ENCODE measurements at regions not wholly inside any gene's neighbourhood (a gene's known extent, or its start where the extent isn't known, plus 50 kb on each side); places are given as distances from the start of the nearest gene placed in this dataset.

GRCh38 chr17:13352747-13353415 is 248.8 kb downstream of the HS3ST3A1 start:
- no peak for DNase-seq

GRCh38 chr17:13351046-13351445 is 250.7 kb downstream of the HS3ST3A1 start:
- no peak for DNase-seq

DNA sequence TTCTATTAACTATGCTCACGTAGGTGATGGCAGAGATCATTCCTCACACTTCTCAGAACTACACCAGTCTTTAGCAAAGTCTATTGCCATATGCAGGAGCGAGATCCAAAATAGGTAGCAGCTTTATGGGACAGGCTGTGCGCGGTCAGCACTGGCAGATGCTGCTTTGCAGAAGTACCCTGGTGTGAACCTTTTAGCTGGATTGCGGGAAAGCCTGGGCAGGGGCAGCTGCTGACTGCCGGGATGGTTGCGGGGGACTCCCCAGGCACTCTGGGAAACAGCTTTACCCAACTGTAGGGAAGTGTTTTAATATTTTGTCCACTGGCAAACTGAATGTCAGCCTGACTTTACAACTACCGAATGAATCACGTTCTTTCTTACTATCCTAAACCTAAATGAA is 251.3 kb downstream of the HS3ST3A1 start:
- no peak for DNase-seq

DNA sequence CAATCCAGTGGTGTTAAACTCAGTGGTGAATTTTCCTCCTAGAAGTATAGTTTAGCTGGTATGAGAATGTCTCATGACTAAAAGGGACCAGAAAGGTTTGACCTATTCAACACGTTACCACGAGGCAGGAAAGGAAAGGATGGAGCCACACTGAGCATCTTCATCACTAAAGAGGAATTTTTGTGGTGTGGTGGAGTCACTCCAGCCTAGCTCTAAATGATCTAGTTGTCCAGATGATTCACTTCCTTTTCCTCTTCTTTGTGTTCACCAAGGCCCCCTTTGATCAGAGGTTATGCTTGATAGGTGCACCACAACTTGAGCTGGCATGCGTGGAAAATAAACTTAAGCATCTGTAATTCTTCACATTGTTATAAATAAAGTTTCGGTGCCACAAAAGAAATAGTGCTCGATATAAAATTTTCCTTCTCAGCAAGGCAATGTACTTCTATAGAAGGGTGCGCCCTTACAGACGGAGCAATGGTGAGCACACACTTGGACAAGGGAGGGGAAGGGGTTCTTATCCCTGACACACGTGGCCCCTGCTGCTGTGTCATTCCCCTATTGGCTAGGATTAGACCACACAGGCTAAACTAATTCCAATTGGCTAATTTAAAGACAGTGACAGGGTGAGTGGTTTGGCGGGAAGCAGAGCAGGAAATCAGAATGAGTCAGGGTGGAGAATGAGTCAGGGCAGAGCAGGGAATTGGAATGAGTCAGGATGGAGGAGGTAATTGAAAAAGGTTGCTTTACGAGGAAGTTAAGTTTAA is 254.6 kb downstream of the HS3ST3A1 start:
- DNase-seq = peak; percentile 77

DNA sequence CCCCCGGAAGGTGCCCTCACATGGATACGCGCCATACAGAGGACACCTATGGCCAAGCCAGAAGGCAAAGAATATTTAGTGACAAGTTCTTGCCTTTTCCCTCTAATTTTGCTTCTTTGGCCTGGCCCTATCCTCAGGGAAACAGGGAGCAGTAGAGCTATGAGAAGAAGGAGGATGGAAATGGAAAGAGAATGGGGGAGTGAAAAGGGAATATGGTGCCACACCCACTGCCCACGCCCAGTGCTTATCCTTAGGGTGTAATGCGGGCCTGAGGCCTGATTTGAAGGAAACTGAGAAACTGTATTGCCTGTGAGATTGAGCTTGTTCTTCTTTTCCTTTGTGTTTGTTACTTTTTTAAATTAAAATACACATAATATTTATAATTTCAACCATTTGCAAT is 255.1 kb downstream of the HS3ST3A1 start:
- DNase-seq = no peak

GRCh38 chr17:13346081-13346533 is 255.6 kb downstream of the HS3ST3A1 start:
- peak; percentile 78 for DNase-seq

- no peak for DNase-seq
These were observed 263.3 kb downstream of the HS3ST3A1 start for GRCh38 chr17:13338421-13338820.

GRCh38 chr17:13337864-13338371 is 263.8 kb downstream of the HS3ST3A1 start:
- DNase-seq = peak; percentile 43

DNA sequence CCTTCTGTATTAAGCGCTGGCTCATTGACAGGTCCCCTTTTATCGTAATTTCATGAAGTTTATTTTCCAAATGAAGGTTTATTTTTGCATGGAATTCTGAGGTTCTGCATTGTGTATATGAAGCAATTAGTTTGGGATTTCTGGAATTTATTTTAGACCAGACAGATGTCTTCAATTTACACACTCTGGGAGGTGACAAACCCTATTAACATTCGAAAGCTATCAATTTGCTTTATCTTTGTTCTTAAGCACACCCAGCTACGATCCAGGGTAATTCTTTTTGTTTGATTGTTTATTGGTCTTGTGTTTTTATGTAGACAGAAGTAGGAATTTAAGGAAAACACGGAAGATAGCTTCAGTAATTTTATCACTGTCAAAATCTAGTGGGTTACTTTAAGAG is 264.6 kb downstream of the HS3ST3A1 start:
- DNase-seq = no peak

GRCh38 chr17:13334374-13334773 is 267.4 kb downstream of the HS3ST3A1 start:
- no peak for DNase-seq

DNA sequence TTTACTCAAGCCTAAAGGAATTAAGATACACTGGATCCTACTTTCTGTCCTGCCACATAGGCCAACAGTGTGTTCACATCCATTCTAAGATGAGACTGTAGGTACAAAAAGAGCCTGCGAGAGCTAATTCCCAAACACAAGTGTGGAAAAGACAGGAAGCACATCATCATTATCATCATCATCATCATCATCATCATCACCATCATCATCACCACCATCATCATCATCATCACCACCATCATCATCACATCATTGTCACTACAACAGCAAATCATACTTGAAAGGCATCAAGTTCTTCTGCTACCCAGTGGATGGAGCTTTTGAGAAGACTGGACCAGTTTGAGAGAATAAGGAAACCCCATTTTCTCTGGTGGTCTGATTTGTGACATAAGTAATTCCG is 268.1 kb downstream of the HS3ST3A1 start:
- DNase-seq = no peak

GRCh38 chr17:13332207-13332606 is 269.5 kb downstream of the HS3ST3A1 start:
- no peak for DNase-seq

- DNase-seq = no peak
These were observed 272.3 kb downstream of the HS3ST3A1 start for GRCh38 chr17:13329421-13329820.

DNA sequence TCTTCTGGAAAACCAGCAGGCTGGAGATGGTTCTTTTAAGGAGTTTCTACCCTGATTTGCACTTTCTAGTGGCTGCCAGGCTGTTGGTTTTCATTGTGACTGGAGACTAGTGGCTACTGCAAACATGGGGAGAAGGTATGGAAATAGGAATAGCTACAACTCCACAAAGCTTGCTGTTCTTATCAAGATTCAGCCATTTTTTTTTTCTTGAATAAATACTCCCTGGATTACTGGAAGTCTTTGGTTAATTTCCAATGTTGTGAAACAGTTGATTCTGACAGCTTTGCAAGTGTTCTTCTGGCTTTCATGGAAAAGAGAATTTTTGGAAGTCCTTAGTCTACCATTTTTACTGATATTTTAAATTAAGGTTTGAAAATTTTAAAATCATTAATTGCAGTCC is 277.7 kb downstream of the HS3ST3A1 start:
- no peak for DNase-seq

DNA sequence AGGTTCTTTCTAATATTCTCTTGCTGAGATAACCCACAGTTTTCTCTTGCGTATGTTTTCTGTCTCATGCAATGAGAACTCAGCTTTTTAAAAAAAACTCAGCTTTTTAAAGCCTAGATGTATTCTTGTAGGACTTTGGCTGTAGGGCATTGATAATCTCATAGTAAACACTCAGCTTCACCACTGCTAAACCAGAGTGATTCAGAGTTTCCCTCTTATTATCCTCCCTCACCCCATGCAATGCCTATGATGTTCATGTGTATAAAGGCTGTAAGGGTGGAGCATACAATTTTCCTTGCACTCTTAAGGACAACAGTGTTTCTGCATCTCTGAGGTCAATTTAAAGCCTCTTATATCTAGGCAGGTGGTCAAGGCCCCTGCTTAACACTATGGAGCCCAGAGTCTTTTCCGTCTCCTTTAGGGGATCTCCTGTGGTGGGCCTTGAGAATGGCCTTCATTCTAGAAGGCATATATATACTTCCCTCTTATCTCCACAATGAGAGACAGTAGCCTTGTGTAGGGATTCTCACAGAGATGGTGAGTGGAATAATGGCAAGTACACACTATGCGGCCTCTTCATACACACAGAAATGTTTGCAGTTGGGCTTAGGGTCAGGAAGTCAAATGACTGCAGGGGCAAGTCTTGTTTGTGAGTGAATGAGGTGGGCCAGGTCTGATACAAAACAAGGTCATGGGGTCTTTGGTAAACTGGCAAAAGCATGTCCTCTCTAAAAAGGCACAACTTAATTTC is 279.6 kb downstream of the HS3ST3A1 start:
- DNase-seq = no peak

DNA sequence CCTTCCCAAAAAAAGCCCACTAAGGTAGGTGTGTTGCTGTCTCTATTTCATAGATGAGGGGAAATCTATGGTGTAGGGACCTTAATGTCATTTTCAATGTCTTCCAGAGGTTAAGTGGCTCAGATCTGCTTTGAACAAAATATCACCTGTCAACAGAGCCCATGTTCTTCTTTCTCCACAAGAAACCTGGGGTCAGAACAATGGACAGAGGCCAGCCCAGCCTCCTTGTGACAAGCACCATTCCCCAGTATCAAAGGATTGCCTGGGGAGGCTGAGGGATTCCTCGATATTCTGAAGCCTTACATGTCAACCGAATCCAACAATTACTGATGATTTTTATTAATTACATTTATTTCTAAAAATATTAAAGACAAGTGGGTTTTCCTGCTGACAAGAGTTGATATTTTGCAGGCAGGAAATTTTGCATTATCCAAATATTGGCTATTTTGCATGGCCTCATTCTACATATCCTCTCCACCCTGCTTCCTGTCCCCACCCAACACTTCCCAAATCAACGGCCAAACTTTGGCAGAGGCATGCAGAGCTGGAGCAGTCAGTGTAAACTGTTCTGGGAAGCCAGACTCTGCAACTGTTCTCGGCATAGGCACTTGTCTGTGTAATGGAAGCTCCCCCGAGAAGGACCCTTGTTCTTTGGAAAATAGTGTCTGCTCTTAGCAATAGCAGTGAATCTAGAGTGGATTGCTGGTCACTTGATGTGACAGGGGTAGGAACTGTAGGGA is 281.5 kb downstream of the HS3ST3A1 start:
- DNase-seq = no peak

DNA sequence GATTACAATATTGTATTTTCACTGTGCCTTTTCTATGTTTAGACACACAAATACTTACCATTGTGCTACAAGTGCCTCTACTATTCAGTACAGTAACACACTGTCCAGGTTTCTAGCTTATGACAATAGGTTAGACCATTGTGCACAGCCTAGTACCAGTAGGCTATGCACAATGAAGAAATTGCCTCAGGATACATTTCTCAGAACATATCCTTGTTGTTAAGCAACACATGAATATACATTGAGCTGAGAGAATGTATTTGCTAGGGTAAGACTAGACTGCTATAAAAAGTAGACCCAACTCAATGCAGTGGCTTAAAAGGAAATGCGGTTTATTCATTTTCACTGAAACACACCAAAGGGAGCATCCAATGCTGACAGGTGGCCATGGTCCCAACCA is 285.1 kb downstream of the HS3ST3A1 start:
- DNase-seq = no peak

- no peak for DNase-seq
These were observed 290.4 kb downstream of the HS3ST3A1 start for GRCh38 chr17:13311306-13311705.

GRCh38 chr17:13310858-13311257 is 290.9 kb downstream of the HS3ST3A1 start:
- no peak for DNase-seq

DNA sequence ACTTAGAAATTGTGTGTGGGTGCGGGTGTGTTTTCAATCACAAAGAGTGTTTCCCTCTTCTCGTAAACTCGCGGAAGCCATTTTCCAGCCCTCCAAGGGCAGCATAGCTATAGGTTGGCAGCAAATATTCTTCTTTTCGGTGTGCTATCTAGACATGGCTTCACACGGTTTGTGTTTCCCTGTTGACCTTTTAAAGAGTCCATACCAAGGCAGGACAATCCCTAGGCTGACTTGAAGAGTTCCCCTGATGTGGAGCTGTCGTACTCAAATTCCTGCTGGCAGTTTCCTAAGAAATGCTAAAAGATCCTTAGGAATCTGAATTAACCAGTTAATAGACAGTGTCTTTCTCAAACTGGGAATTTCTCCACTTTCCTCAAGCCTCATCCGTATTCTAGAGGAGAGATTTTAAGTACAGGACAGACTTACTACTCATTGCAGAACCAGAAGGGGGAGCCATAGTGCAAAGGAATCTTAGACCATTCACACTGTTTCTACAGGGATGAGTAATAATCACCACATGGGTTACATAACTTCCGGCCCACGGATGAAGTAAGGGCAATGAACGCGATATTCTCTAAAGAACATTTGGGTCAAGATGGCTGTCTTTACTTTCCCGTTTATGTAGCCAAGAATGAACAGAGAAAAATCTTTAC is 288.6 kb upstream of the ELAC2 start:
- DNase-seq = peak; percentile 95

GRCh38 chr17:13302983-13303382 is 285.2 kb upstream of the ELAC2 start:
- DNase-seq = no peak

GRCh38 chr17:13302419-13302818 is 284.6 kb upstream of the ELAC2 start:
- DNase-seq = no peak
